ENCODE measurements at regions not wholly inside any gene's neighbourhood (a gene's known extent, or its start where the extent isn't known, plus 50 kb on each side); places are given as distances from the start of the nearest gene placed in this dataset.

DNA sequence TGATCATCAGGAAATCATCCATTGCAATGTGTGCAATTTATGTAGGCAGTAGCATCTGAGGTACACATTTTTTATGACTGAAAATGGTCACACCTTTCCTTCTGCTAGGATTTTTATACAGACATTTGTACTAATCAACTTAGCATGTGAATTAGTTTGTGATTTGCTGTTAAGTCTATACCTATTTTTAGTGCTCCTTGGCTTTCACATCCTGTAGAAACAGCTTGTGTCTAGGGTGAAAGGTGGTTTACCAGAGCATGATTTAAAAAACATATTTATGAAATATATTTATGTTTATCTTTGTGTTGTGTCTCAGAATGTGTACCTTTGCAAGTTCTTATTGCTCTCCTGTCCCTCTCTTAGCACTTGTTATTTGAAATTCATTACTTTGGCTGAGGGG is 916.0 kb downstream of the TECRL start (continued):
- TF ChIP-seq, protein P1, sequence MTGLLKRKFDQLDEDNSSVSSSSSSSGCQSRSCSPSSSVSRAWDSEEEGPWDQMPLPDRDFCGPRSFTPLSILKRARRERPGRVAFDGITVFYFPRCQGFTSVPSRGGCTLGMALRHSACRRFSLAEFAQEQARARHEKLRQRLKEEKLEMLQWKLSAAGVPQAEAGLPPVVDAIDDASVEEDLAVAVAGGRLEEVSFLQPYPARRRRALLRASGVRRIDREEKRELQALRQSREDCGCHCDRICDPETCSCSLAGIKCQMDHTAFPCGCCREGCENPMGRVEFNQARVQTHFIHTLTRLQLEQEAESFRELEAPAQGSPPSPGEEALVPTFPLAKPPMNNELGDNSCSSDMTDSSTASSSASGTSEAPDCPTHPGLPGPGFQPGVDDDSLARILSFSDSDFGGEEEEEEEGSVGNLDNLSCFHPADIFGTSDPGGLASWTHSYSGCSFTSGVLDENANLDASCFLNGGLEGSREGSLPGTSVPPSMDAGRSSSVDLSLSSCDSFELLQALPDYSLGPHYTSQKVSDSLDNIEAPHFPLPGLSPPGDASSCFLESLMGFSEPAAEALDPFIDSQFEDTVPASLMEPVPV (CRISPR knock-in tag; IDR thresholded peaks at IDR 0.05): no peak
- no peak for TF ChIP-seq GABPA (IDR thresholded peaks at IDR 0.05; ENCODE audit: low read depth, low read length)
- TF ChIP-seq GABPA (CRISPR knock-in tag; IDR thresholded peaks at IDR 0.05; ENCODE audit: low read depth): no peak
- TF ChIP-seq, protein P2, sequence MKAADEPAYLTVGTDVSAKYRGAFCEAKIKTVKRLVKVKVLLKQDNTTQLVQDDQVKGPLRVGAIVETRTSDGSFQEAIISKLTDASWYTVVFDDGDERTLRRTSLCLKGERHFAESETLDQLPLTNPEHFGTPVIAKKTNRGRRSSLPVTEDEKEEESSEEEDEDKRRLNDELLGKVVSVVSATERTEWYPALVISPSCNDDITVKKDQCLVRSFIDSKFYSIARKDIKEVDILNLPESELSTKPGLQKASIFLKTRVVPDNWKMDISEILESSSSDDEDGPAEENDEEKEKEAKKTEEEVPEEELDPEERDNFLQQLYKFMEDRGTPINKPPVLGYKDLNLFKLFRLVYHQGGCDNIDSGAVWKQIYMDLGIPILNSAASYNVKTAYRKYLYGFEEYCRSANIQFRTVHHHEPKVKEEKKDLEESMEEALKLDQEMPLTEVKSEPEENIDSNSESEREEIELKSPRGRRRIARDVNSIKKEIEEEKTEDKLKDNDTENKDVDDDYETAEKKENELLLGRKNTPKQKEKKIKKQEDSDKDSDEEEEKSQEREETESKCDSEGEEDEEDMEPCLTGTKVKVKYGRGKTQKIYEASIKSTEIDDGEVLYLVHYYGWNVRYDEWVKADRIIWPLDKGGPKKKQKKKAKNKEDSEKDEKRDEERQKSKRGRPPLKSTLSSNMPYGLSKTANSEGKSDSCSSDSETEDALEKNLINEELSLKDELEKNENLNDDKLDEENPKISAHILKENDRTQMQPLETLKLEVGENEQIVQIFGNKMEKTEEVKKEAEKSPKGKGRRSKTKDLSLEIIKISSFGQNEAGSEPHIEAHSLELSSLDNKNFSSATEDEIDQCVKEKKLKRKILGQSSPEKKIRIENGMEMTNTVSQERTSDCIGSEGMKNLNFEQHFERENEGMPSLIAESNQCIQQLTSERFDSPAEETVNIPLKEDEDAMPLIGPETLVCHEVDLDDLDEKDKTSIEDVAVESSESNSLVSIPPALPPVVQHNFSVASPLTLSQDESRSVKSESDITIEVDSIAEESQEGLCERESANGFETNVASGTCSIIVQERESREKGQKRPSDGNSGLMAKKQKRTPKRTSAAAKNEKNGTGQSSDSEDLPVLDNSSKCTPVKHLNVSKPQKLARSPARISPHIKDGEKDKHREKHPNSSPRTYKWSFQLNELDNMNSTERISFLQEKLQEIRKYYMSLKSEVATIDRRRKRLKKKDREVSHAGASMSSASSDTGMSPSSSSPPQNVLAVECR (CRISPR knock-in tag; IDR thresholded peaks at IDR 0.05; ENCODE audit: borderline replicate concordance): no peak
- TF ChIP-seq, protein P3, sequence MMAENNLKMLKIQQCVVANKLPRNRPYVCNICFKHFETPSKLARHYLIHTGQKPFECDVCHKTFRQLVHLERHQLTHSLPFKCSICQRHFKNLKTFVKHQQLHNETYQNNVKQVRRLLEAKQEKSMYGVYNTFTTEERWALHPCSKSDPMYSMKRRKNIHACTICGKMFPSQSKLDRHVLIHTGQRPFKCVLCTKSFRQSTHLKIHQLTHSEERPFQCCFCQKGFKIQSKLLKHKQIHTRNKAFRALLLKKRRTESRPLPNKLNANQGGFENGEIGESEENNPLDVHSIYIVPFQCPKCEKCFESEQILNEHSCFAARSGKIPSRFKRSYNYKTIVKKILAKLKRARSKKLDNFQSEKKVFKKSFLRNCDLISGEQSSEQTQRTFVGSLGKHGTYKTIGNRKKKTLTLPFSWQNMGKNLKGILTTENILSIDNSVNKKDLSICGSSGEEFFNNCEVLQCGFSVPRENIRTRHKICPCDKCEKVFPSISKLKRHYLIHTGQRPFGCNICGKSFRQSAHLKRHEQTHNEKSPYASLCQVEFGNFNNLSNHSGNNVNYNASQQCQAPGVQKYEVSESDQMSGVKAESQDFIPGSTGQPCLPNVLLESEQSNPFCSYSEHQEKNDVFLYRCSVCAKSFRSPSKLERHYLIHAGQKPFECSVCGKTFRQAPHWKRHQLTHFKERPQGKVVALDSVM (CRISPR knock-in tag; IDR thresholded peaks at IDR 0.05): no peak
- TF ChIP-seq YEATS2 (CRISPR knock-in tag; IDR thresholded peaks at IDR 0.05; ENCODE audit: borderline replicate concordance): no peak
- TF ChIP-seq HNF4A (CRISPR knock-in tag; IDR thresholded peaks at IDR 0.05): no peak

Measured in HepG2 (cell line).